Retinal pigment epithelial cell (primary cell): ENCODE measurements at regions not wholly inside any gene's neighbourhood (a gene's known extent, or its start where the extent isn't known, plus 50 kb on each side); places are given as distances from the start of the nearest gene placed in this dataset.

Source experiments
- DNase-seq: peaks from one replicate; pipeline ENCODE4 v3.0.0-alpha.2; 2010; ENCODE audit warnings: low read depth
- H3K4me3 ChIP-seq: 2 replicates; pipeline ENCODE4 v1.5.1; 2011; ENCODE audit warnings: mild to moderate bottlenecking, low read length, control low read depth, moderate library complexity
- CTCF ChIP-seq: conservative IDR thresholded peaks from 2 replicates; pipeline ENCODE4 v1.5.1; 2011; ENCODE audit warnings: low read depth, low read length, control low read depth, inconsistent platforms

- no peak for TF ChIP-seq CTCF
- DNase-seq, result no peak
- H3K4me3 ChIP-seq, result no peak overlapping the region
Observed at GRCh38 chr6:14270142-14270893, 152.7 kb downstream of the CD83 start.

- H3K4me3 ChIP-seq, result no peak overlapping the region
- no peak for DNase-seq
- no peak for TF ChIP-seq CTCF
Observed at GRCh38 chr6:14270925-14271788, 153.6 kb downstream of the CD83 start.

GRCh38 chr6:14271789-14272736, 154.5 kb downstream of the CD83 start:
- DNase-seq, result no peak
- TF ChIP-seq CTCF, result no peak
- no peak overlapping the region for H3K4me3 ChIP-seq

GRCh38 chr6:14272737-14273085, 155.1 kb downstream of the CD83 start:
- H3K4me3 ChIP-seq, result no peak overlapping the region
- TF ChIP-seq CTCF, result no peak
- no peak for DNase-seq

- DNase-seq, result no peak
- H3K4me3 ChIP-seq, result no peak overlapping the region
- no peak for TF ChIP-seq CTCF
Observed at GRCh38 chr6:14273191-14273590, 155.6 kb downstream of the CD83 start.

- H3K4me3 ChIP-seq, result no peak overlapping the region
- no peak for DNase-seq
- no peak for TF ChIP-seq CTCF
Observed at GRCh38 chr6:14274016-14274415, 156.4 kb downstream of the CD83 start.
